Suprapubic skin (tissue), 4 donors: ENCODE measurements at regions not wholly inside any gene's neighbourhood (a gene's known extent, or its start where the extent isn't known, plus 50 kb on each side); places are given as distances from the start of the nearest gene placed in this dataset.

Experiments
- DNase-seq, 2 donors: peaks; one replicate each; pipeline ENCODE4 v3.0.0-alpha.2; 2019; ENCODE audit warnings: low spot score in 2 of 2
- H3K27ac ChIP-seq: fragments of 200-600 bp; sonication (generic); one replicate; pipeline ENCODE4 v1.5.1; 2019
- H3K27me3 ChIP-seq: fragments of 200-600 bp; sonication (generic); one replicate; pipeline ENCODE4 v1.5.1; 2019
- H3K36me3 ChIP-seq: fragments of 200-600 bp; sonication (generic); one replicate; pipeline ENCODE4 v1.5.1; 2019
- H3K4me1 ChIP-seq: fragments of 200-600 bp; sonication (generic); one replicate; pipeline ENCODE4 v1.5.1; 2019
- H3K4me3 ChIP-seq: fragments of 200-600 bp; sonication (generic); one replicate; pipeline ENCODE4 v1.5.1; 2019; ENCODE audit warnings: mild to moderate bottlenecking
- H3K9me3 ChIP-seq: fragments of 200-600 bp; sonication (generic); one replicate; pipeline ENCODE4 v1.5.1; 2019
- EP300 ChIP-seq: sonication (generic); formaldehyde crosslinking; IDR thresholded peaks from one replicate; pipeline ENCODE4 v1.6.1; 2017; ENCODE audit warnings: antibody characterized with exemption
- POLR2A ChIP-seq, 2 donors: fragments of 450-650 bp; IDR thresholded peaks; one replicate each; pipeline ENCODE4 v1.6.1; 2017; ENCODE audit warnings: antibody characterized with exemption in 2 of 2, mild to moderate bottlenecking in 2 of 2, moderate library complexity in 2 of 2
- POLR2AphosphoS5 ChIP-seq, 3 donors: sonication (generic); formaldehyde crosslinking; IDR thresholded peaks; one replicate each; pipeline ENCODE4 v1.6.1; 2017; ENCODE audit warnings: antibody characterized with exemption in 3 of 3
- WGBS: methylation state at CpG from one replicate; pipeline ENCODE4 v1.1.5; 2018; 5-methylcytosine and 5-hydroxymethylcytosine counted together
- TF ChIP-seq, protein P1 (sequence below), 2 donors: fragments of 200-600 bp in 1 of 2; fragments of 450-650 bp in 1 of 2; sonication (generic) in 1 of 2; IDR thresholded peaks; one replicate each; pipeline ENCODE4 v1.5.1; 2016 to 2019; ENCODE audit warnings: antibody characterized with exemption in 2 of 2, mild to moderate bottlenecking in 1 of 2, moderate library complexity in 1 of 2

DNA sequence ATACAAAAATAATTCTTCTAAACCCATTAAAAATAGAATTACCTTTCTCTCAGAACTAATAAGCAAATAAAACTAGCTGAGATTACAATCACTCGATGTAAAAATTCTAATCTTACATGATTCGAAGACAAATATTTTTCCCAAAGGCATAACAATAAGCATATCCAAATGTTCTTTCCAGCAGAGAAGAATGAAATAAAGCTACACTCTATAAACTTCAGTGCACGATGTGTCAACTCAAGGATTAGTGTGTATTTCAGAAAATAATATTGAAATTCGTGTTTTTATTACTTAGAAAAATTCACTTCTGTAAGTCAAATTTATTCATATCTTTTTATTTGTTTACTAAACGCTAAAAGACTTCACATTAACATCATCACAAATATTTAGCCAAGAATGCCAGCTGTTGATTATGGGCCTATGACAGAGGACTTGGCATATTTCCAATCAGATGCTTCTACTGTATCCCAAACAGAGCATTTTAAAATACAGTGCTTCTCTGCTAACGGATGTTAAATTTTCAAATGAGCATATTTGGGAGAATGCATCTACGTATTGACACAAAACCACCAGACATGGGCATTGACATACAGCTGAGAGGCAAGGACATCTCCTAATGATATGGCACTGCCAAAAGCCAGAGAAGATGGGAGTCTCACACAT, 54.7 kb upstream of the PDE7B start:
- Histone ChIP-seq H3K4me3 (no peak overlapping the region), H3K4me1 (no peaks in the 10 kb centered on the region), H3K9me3 (no peaks in the 10 kb centered on the region), H3K36me3 (no peaks in the 10 kb centered on the region), H3K27ac (no peak overlapping the region), H3K27me3 (no peaks in the 10 kb centered on the region)
- TF ChIP-seq EP300 (no peak), POLR2A (IDR thresholded peaks at IDR 0.05) (no peak), POLR2AphosphoS5 (IDR thresholded peaks at IDR 0.05) (no peak)
- TF ChIP-seq, protein P1, sequence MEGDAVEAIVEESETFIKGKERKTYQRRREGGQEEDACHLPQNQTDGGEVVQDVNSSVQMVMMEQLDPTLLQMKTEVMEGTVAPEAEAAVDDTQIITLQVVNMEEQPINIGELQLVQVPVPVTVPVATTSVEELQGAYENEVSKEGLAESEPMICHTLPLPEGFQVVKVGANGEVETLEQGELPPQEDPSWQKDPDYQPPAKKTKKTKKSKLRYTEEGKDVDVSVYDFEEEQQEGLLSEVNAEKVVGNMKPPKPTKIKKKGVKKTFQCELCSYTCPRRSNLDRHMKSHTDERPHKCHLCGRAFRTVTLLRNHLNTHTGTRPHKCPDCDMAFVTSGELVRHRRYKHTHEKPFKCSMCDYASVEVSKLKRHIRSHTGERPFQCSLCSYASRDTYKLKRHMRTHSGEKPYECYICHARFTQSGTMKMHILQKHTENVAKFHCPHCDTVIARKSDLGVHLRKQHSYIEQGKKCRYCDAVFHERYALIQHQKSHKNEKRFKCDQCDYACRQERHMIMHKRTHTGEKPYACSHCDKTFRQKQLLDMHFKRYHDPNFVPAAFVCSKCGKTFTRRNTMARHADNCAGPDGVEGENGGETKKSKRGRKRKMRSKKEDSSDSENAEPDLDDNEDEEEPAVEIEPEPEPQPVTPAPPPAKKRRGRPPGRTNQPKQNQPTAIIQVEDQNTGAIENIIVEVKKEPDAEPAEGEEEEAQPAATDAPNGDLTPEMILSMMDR (IDR thresholded peaks at IDR 0.05) = no peak
- DNase-seq = no peak
- 52% methylated on average over 7 of the region's 7 CpGs for WGBS

GRCh38 chr6:135797361-135797760, 54.1 kb upstream of the PDE7B start:
- Histone ChIP-seq H3K4me3 (no peak overlapping the region), H3K27me3 (no peaks in the 10 kb centered on the region), H3K27ac (no peak overlapping the region), H3K36me3 (no peaks in the 10 kb centered on the region), H3K4me1 (no peaks in the 10 kb centered on the region), H3K9me3 (no peaks in the 10 kb centered on the region)
- 94% methylated on average over 3 of the region's 3 CpGs for WGBS
- TF ChIP-seq POLR2AphosphoS5 (IDR thresholded peaks at IDR 0.05) (no peak), EP300 (no peak)
- TF ChIP-seq, protein P1 (IDR thresholded peaks at IDR 0.05) = no peak
- no peak for DNase-seq

GRCh38 chr6:135798751-135799515, 52.6 kb upstream of the PDE7B start:
- no peaks in the 10 kb centered on the region for H3K36me3 ChIP-seq
- H3K27ac ChIP-seq = no peak overlapping the region
- H3K27me3 ChIP-seq = no peaks in the 10 kb centered on the region
- no peak overlapping the region for H3K4me3 ChIP-seq
- 80% methylated on average over 4 of the region's 4 CpGs for WGBS
- TF ChIP-seq EP300 (no peak), POLR2AphosphoS5 (IDR thresholded peaks at IDR 0.05) (no peak)
- H3K9me3 ChIP-seq = no peaks in the 10 kb centered on the region
- no peaks in the 10 kb centered on the region for H3K4me1 ChIP-seq
- no peak for DNase-seq
